GM21367 (cell line): ENCODE measurements at regions not wholly inside any gene's neighbourhood (a gene's known extent, or its start where the extent isn't known, plus 50 kb on each side); places are given as distances from the start of the nearest gene placed in this dataset.
"Not testable (repeated sequence)": the region's sequence is repeated elsewhere in the genome, so short reads cannot be mapped to it uniquely, and the experiment has no call there.

Experiments
- ATAC-seq: cut with Tn5 transposase; IDR thresholded peaks from one replicate; pipeline ENCODE4 v1.9.1; 2021; ENCODE audit not compliant: unreplicated experiment

DNA sequence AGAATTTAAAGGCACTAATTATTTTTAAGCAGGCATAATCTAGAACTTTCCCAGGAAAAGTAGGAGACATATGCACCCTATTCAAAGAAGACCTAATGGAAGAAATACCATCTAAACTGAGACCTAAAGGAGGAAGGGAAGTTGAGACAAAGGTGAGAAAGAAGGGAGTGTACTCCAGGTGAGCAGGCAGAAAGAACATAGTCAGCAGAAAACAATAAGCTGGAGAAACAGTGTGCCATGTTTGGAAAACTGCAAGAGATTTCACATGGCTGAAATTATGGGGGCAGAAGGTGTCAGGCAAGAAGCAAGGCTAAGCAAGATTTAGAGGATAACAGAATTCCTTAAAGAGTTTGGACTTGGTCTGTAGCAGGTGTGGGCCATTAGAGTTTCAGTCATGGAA is 167.0 kb upstream of the USP25 start:
- no peak for ATAC-seq

DNA sequence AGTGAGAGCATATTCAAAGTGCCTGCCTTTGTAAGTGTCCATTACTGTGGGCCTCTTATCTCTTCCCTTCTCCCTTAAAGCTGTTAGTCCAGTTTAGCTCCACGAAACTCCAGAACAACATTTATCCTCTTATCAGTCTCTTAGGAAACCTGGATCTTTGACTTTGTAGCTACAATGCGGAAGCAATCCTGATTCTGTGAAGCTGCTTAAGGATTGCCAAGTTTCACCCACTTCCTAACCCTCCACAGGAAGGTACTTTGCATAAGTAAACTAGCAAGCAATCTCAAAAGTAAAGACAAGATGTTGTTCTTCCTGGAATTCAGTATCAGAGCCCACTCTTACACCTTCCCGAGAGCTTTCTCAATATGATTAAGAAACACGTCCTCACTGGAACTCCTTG is 164.9 kb upstream of the USP25 start:
- no peak for ATAC-seq

DNA sequence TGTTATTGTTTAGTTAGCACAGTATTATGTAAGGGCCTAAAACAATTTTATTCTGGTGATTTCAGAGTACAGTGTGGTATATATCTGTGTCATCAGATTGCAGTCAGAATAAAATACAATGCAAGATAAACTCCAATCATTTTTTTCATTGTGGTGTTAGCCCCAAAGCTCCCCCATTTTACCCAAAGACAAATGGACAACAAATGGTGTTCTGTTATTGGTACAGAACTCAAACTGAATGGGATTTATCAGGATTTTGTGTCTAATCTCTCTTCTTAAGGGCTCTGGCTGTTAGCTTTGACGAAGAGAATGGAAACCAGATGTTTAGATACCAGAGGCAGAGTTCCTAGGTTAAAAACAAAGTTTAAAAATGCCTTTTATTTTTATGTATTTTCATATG is 163.1 kb upstream of the USP25 start:
- no peak for ATAC-seq

DNA sequence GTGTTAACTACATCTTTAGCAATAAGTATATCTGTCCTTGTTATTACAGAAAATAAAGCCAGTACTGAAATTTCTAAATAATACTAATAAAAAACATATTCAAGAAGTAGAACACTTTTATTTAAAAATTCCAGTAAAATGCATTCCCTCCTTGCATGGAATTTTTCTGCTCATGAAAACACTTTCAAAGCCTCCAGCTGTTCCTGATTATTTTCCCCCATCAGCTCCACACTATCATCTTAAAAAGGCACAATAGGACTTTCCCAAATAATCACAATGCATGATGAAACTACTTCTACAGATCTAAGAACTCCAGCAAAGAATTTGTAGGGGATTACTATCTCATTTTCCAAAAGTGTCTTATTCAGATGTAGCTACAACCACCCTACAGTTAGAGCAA is 162.6 kb upstream of the USP25 start:
- no peak for ATAC-seq

DNA sequence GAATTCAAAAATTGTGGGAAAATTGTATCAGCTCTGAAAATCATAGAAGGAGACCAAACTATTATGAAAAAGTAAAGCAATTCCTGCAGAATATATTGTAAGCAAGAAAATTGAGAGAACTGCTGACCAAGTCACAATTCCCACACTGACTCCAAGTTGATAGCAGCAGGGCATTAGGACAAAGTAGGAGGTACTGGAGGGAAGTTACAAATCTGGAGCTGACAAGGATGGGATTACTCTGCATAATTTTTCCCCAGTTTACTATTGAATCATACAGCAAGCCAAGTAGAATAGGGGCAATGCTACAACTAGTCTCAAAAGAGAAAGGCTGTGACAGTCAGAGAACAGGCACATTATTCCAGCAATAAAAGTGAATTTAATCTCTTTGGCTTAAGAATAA is 161.3 kb upstream of the USP25 start:
- ATAC-seq: no peak

DNA sequence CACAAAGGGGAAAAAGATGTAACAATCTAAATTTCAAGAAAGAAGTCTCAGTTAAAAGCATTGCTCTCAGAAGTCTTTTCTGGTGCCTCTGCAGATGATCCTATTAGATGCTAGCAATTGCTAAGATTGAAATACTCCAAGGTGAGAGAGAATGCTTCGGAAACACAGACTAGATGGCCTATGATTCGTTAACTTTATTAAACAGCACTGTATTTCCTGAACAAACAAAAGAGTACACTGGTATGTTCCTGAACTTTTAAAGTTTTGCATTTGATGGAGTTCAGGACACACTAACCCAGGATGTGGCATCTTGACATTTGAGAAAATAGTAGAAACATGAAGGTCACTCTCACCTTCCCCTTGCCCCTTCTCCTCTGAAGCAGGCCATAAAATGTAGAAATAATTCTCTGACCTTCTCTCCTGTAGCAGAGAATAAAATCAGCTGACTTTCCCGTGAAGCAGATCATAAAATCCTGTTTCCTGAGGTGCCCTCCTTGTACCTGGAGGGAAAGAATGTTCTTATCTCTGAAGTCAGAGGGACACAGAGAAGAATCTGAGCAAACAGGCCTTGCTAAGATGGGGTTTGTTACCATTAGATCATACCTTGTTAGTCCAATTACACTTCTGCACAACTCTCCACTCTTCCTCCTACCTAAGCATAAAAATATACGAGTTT is 142.9 kb upstream of the USP25 start:
- ATAC-seq: no peak

DNA sequence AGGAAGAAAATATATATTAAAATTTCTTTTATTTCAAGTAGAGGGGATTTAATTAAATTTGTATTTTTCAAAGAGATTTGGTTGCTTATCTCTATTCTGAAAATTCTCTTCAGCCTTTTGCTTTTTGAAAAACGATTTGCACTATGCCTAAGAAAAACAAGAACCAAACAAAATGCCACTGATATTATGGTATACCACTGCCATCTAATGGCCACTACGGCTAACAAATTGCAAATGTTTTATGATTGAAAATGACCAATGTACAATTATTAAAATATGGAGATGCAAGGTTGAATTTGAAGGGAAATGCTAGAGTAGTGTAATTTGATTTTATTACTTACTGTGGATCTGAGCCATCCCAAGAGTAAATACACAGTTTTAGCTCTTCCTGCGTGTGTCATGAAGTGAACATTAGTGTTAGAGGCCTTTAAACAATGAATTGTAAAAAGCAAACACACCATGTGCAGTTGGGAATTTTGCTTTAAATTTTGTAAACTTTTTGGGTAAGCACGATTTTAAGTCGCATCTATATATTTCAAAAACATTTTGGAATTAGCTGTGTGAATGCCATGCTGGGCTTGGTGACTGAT is 137.4 kb upstream of the USP25 start:
- no peak for ATAC-seq

DNA sequence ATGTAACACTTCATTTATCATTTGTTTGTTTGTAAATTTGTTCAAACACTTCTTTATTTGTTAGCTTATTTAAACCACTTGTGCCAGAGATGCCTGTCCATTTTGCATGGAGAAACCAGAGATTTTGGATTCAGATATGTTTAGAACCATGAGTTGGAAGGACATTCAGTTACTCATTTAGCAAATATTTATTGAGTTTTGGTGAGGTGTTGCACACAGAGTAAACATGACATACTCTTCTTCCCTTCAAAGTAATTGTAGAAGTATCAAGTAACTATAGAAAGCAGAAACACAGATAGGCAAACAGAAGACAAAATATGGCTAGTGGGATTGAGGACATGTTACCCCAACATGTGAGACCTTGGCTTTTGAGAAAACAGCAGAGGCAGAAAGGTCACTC is 136.8 kb upstream of the USP25 start:
- no peak for ATAC-seq

DNA sequence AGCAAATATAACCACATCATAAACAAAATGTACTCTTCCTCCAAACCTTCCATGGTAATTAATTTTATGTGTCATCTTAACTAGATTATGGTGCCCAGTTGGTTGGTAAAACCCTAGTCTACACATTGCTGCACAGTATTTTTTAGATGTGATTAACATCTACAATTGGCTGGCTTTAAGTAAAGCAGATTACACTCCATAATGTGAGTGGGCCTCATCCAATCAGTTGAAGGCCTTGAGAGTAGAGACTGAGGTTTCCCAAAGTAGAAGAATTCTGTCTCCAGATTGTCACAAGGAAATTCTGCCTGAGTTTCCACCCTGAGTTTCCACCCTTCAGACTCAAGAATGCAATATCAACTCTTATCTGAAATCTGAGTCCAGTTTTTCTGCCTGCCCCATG is 128.4 kb upstream of the USP25 start:
- no peak for ATAC-seq

DNA sequence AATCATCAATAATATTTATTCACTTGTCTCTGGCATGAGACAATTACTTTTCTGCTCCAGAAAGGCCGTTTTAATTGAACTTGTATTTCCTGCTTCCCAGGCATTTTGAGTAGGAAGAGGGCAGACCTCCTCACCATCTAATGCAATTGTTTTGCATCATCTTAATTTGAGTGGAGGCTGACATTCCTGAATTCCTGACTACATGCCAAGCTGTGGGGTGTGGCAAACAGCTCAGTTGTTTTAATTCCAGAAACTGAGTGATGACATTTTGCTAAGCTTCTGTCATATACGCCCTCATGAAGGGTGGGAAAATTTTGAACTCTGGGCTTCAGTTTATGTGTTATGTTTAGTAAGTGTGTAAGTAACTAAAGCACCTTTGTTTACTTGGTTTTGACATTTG is 125.4 kb upstream of the USP25 start:
- ATAC-seq: no peak

DNA sequence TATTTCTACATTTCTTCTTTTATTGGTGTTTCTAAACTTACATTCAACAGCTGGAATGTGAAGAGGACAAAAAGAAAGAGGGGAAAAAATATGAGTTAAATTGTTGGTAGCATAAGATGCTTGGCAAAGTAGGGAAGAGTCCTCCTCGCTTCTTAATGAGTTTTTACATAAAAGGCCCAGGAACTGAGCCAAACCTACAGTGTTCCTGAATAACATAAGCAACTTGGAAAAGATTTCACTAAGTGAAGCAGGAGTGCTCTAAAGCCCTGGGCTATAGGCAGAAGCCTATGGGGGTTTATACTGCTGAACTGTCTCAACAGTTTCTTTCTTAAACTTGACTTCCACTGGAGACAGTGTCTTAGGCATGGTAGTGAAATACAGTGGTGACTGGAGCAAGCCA is 115.0 kb upstream of the USP25 start:
- no peak for ATAC-seq

DNA sequence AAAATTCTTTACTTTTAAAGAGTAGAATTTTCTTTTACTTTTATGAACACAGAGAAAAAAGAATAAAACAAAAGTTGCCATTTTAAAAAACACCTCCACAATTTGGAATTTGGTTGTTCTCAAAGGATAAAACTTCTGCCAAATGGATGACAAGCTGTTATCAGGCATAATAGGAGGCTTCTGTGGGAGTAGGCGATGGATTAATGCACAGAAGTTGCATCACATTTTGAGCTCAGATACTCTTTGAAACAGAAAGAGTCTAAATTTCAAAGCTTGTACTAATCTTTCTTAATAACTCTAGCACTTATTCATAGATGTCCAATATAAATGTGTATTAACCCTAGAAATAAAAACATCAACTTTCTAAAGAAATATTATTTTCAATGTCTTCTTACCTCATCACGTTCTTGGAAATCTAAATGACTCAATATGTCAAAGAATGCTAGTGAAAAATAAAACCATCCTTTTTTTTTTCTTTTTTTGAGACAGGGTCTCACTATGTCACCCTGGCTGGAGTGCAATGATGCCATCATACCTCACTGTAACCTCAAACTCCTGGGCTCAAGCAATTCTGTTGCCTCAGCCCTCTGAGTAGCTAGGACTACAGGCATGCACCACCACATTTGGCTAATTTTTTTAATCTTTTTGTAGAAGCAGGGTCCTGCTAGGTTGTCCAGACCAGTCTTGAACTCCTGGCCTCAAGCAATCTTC is 112.8 kb upstream of the USP25 start:
- no peak for ATAC-seq

DNA sequence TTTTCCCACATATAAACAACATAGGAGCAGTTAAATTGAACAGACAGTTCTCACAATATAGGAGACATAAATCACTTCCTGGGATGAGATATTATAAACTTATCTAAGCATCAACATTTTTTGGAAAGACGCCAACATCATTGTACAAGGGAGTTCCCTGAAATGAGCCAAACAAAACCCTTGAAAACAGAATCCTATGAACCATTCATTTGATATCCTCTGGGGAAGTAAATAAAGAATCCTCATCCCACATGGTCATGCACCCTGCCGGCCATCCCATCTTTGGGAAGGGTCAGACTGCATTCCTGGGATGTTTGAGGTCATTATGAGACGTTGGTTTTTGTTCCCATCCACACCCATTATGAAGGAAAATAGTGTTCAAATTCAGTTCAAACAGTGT is 111.8 kb upstream of the USP25 start:
- ATAC-seq: no peak

DNA sequence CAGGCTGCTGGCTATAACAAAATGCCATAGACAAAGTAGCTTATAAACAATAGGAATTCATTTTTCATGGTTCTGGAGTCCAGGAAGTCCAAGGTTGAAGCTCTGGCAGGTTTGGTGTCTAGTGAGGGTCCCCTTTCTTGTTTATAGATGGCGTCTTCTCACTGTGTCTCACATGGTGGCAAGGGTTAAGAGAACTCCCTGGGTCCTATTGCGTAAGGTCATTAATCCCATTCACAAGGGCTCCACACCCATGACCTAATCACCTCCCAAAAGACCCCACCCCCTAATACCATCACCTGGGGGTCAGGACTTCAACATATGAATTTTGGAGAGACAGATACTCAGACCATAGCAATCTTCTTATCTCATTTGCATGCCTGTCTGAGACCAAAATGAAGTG is 108.9 kb upstream of the USP25 start:
- no peak for ATAC-seq

DNA sequence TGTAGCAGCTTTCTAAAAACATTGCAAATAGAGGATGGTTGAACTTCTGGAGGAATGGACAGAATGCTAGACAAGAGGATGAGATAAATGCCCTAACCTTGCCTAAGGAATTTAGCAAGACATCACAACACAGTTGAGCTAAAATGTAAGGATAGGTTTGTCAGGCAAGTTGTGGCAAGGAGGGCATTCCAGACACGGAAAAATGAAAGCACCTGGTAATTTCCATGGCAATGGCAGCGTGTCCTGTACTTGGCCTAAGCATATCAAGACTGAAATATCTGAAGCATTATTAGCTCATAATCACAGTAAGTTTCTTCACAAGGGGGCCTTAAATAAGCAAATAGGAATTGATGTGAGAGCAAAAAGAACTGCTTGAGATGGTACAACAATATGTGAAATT is 105.1 kb upstream of the USP25 start:
- ATAC-seq: no peak

DNA sequence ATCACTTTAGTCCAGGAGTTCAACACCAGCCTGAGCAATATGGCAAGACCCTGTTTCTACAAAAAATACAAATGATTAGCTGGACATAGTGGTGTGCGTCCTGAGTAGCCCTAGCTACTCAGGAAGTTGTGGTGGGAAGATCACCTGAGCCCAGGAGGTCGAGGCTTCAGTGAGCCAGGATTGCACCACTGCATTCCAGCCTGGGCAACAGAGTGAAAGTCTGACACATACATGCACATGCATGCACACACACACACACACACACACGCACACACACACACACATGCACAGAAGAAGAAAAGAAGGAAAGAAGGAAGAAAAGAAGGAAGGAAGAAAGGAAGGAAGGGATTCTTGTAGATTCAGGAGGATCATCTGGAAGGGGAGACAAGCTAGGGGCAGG is 104.4 kb upstream of the USP25 start:
- ATAC-seq: no peak

DNA sequence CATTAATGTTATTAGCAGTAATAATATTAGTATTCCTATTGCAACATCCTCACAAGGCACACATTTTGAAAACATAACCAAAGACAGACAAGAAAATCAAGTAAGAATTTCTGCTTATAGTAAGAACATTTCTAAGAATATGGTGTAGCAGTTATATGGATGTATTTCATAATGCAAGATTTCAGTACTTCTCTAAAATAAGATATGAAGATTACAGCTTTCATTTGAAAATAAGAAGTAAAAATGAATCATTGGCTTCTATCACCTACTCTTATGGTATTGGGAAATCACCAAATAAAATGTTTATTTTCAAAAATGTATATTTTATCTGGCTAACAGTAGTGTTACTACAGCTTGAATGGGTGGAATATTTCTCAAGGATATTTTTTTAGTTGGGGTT is 103.8 kb upstream of the USP25 start:
- no peak for ATAC-seq

DNA sequence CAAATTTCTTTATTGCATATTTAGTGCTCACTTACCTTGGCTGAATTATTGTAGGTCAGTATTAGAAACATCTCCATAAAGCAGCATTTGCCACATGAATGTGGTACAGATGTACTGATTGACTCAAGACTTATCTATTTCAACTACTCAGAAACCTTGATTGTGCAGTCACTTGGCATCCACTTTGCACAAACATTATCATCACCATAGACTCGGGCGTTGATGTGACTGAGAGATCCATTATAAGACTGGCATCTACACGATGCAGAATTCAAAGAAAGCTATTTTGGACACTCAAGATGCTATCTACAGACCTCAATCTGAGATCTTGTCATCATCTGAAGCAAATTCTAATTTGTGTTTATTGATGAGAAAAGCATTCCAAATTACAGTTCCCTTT is 102.8 kb upstream of the USP25 start:
- no peak for ATAC-seq

DNA sequence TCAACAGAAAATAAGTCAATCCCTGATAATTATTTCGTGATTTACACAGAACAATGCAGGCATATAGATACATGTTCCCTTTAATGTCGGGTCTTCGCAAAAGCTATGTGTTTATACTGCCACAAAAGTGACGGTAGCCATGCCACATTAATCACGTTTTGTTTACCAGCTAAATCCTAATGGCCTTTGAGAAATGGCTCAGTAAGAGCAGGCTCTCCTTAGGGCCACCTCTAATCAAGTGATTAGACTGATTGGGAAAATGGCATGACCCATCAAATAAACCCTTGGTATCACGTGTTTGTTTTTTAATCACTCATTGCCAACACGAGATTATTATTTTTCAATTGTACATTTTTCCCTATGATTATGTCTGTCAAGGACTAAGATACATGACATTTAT is 102.0 kb upstream of the USP25 start:
- ATAC-seq: no peak

DNA sequence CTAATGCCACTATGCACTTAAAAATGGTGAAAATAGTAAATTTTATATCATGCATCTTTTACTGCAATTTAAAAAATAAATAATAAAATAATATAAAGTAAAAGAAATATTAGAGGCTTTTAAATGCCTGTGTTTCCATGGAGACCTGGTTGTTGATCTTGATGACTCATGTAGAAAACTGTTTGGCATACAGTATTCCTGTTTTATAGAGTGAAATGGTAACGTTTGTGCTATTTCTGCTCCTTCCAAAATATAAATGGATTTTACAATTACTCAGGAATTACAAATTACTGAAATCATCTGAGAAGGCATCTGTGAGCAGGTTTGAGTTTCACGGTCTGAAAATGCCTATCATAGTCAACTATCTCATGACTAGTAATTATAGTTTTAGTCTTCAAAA is 98.4 kb upstream of the USP25 start:
- ATAC-seq: no peak

DNA sequence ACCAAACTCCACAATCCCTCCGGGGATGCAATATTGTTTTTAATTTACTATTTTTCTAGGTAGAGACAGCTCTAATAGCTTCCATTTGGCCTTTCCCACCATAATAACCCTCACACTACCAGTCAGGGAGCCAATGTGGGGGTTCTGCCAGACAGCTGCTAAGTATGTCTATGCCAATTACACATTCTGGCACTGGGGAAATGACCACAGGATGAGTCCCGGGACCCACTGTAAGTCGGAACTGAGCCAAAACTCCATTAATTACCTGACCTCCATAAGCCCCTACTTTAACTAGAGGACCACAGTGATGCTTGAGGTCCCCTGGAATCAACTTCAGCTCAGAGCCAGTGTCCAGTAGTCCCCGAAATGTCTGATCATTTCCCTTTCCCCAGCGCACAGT is 95.2 kb upstream of the USP25 start:
- not testable (repeated sequence) for ATAC-seq

DNA sequence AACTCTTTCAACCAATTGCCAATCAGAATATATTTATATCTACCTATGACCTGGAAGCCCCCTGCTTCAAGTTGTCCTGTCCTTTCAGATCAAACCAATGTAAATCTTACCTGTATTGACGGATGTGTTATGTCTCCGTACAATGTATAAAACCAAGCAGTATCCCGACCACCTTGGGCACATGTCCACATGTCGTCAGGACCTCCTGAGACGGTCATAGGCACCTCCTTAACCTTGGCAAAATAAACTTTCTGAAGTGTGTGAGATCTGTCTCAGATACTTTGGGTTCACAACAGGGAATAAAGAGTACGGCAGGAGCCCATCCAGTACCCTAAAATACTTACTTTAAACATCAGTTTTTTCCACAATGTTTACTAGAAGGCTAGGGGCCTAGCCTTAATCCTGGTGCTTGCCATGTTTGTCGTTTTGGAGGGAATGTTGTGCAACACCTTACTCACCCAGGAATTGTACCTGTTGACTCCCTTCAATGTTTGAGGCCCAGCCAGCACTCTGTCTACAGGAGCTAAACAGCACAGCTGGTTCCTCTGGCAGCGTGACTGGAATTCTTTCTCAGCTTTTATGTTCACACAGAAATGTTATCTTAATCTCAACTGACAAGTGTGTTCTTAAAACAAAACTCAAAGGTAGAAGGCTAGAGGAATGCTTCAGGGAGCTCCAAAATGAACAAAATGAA is 90.8 kb upstream of the USP25 start:
- ATAC-seq: no peak
